H9 (cell line): ENCODE measurements at regions not wholly inside any gene's neighbourhood (a gene's known extent, or its start where the extent isn't known, plus 50 kb on each side); places are given as distances from the start of the nearest gene placed in this dataset.

Source experiments
- DNase-seq: peaks from one replicate; pipeline ENCODE4 v3.0.0-alpha.2; 2017
- H2AFZ ChIP-seq: one replicate; pipeline ENCODE4 v1.6.1; 2013; ENCODE audit warnings: mild to moderate bottlenecking, low read length, control low read depth, moderate library complexity
- H2AK5ac ChIP-seq: 2 replicates; pipeline ENCODE4 v1.6.1; 2013; ENCODE audit warnings: low read length, control low read depth, mixed read lengths; ENCODE audit not compliant: insufficient read length
- H2BK120ac ChIP-seq: one replicate; pipeline ENCODE4 v1.6.1; 2013; ENCODE audit warnings: low read depth, mild to moderate bottlenecking, low read length, control low read depth, inconsistent platforms; ENCODE audit not compliant: poor library complexity, severe bottlenecking
- H2BK12ac ChIP-seq: 2 replicates; pipeline ENCODE4 v1.6.1; 2013; ENCODE audit warnings: low read length, control low read depth, mixed read lengths, low read depth; ENCODE audit not compliant: insufficient read length
- H2BK15ac ChIP-seq: 2 replicates; pipeline ENCODE4 v1.6.1; 2013; ENCODE audit warnings: low read depth, low read length, control low read depth
- H2BK20ac ChIP-seq: one replicate; pipeline ENCODE4 v1.6.1; 2013; ENCODE audit warnings: low read depth, mild to moderate bottlenecking, low read length, control low read depth, inconsistent platforms; ENCODE audit not compliant: poor library complexity, severe bottlenecking
- H2BK5ac ChIP-seq: 2 replicates; pipeline ENCODE4 v1.6.1; 2013; ENCODE audit warnings: low read length, control low read depth, mixed read lengths; ENCODE audit not compliant: insufficient read length
- H3K14ac ChIP-seq: 2 replicates; pipeline ENCODE4 v1.6.1; 2013; ENCODE audit warnings: low read length, control low read depth; ENCODE audit not compliant: insufficient read depth
- H3K18ac ChIP-seq: 2 replicates; pipeline ENCODE4 v1.6.1; 2013; ENCODE audit warnings: low read depth, mild to moderate bottlenecking, mixed read lengths, low read length, control low read depth; ENCODE audit not compliant: insufficient read length
- H3K23ac ChIP-seq: 2 replicates; pipeline ENCODE4 v1.6.1; 2013; ENCODE audit warnings: low read length, control low read depth, mixed read lengths, low read depth; ENCODE audit not compliant: insufficient read length
- H3K23me2 ChIP-seq: 2 replicates; pipeline ENCODE4 v1.6.1; 2013; ENCODE audit warnings: low read depth, mild to moderate bottlenecking, mixed read lengths, low read length, control low read depth; ENCODE audit not compliant: insufficient read length, poor library complexity, severe bottlenecking
- H3K27ac ChIP-seq: 2 replicates; pipeline ENCODE4 v1.5.1; 2013; ENCODE audit warnings: low read length, control low read depth, mixed read lengths, low read depth; ENCODE audit not compliant: insufficient read length
- H3K27me3 ChIP-seq: 2 replicates; pipeline ENCODE4 v1.6.1; 2013; ENCODE audit warnings: low read length, control low read depth, inconsistent platforms; ENCODE audit not compliant: insufficient read depth
- H3K4ac ChIP-seq: 2 replicates; pipeline ENCODE4 v1.6.1; 2013; ENCODE audit warnings: low read depth, mild to moderate bottlenecking, control low read depth, inconsistent platforms, low read length, moderate library complexity
- H3K4me1 ChIP-seq: 2 replicates; pipeline ENCODE4 v1.6.1; 2013; ENCODE audit warnings: low read length, control low read depth, inconsistent platforms; ENCODE audit not compliant: insufficient read depth
- H3K4me2 ChIP-seq: 2 replicates; pipeline ENCODE4 v1.6.1; 2013; ENCODE audit warnings: low read length, control low read depth, mixed read lengths; ENCODE audit not compliant: insufficient read length, insufficient read depth
- H3K56ac ChIP-seq: 2 replicates; pipeline ENCODE4 v1.6.1; 2013; ENCODE audit warnings: low read depth, mild to moderate bottlenecking, mixed read lengths, low read length, control low read depth; ENCODE audit not compliant: insufficient read length
- H3K79me1 ChIP-seq: 2 replicates; pipeline ENCODE4 v1.6.1; 2013; ENCODE audit warnings: low read depth, mild to moderate bottlenecking, moderate library complexity, low read length, control low read depth, inconsistent platforms; ENCODE audit not compliant: insufficient read depth, poor library complexity, severe bottlenecking
- H3K79me2 ChIP-seq: 2 replicates; pipeline ENCODE4 v1.6.1; 2013; ENCODE audit warnings: low read length, control low read depth, inconsistent platforms; ENCODE audit not compliant: insufficient read depth
- H3K9ac ChIP-seq: 2 replicates; pipeline ENCODE4 v1.6.1; 2013; ENCODE audit warnings: low read length, control low read depth, mixed read lengths; ENCODE audit not compliant: insufficient read length; ENCODE audit errors: extremely low read depth
- H3K9me3 ChIP-seq: one replicate; pipeline ENCODE4 v1.6.1; 2013; ENCODE audit warnings: low read depth, low read length, inconsistent platforms; ENCODE audit not compliant: control insufficient read depth
- H3T11ph ChIP-seq: one replicate; pipeline ENCODE4 v1.6.1; 2013; ENCODE audit warnings: mild to moderate bottlenecking, low read length, control low read depth, inconsistent platforms
- H4K20me1 ChIP-seq: one replicate; pipeline ENCODE4 v1.6.1; 2013; ENCODE audit not compliant: control insufficient read depth, insufficient read length, insufficient read depth
- H4K5ac ChIP-seq: 2 replicates; pipeline ENCODE4 v1.6.1; 2013; ENCODE audit warnings: low read depth, mild to moderate bottlenecking, mixed read lengths, low read length, control low read depth; ENCODE audit not compliant: insufficient read length
- H4K8ac ChIP-seq: replicated peaks from 2 replicates; pipeline ENCODE4 v1.6.1; 2013; ENCODE audit warnings: low read length, control low read depth, mixed read lengths, low read depth; ENCODE audit not compliant: insufficient read length
- H4K91ac ChIP-seq: 2 replicates; pipeline ENCODE4 v1.6.1; 2013; ENCODE audit warnings: low read depth, mild to moderate bottlenecking, moderate library complexity, mixed read lengths, low read length, control low read depth; ENCODE audit not compliant: insufficient read length
- H3K27ac Mint-ChIP-seq, 3 experiments: 2 replicates in 2 of 3; 3 replicates in 1 of 3; pipeline ENCODE4 v1.8.0; 2020 to 2021; ENCODE audit warnings: mixed read lengths in 3 of 3, mild to moderate bottlenecking in 1 of 3, moderate library complexity in 1 of 3
- H3K27me3 Mint-ChIP-seq: 2 replicates; pipeline ENCODE4 v1.8.0; 2021; ENCODE audit warnings: low read depth, mild to moderate bottlenecking, moderate library complexity, mixed read lengths
- H3K36me3 Mint-ChIP-seq, 3 experiments: 2 replicates in 2 of 3; 3 replicates in 1 of 3; pipeline ENCODE4 v1.8.0; 2020 to 2021; ENCODE audit warnings: low read depth in 3 of 3, mixed read lengths in 3 of 3; ENCODE audit not compliant: insufficient read depth in 1 of 3
- H3K4me1 Mint-ChIP-seq, 2 experiments: 2 replicates each; pipeline ENCODE4 v1.8.0; 2020; ENCODE audit warnings: mixed read lengths in 2 of 2
- H3K4me3 Mint-ChIP-seq, 2 experiments: 2 replicates in 1 of 2; 3 replicates in 1 of 2; pipeline ENCODE4 v1.8.0; 2020 to 2021; ENCODE audit warnings: mild to moderate bottlenecking in 2 of 2, mixed read lengths in 2 of 2, moderate library complexity in 1 of 2
- H3K9me3 Mint-ChIP-seq, 2 experiments: 2 replicates in 1 of 2; 3 replicates in 1 of 2; pipeline ENCODE4 v1.8.0; 2020; ENCODE audit warnings: mild to moderate bottlenecking in 2 of 2, mixed read lengths in 2 of 2, moderate library complexity in 1 of 2
- WGBS: extraction: QIAGEN DNeasy Blood & Tissue Kit; methylation state at CpG from one replicate; pipeline ENCODE4 v1.1.7; 2013; ENCODE audit warnings: missing lambda C conversion rate, low lambda C conversion rate, mixed read lengths; ENCODE audit not compliant: insufficient read length; ENCODE audit errors: extremely low coverage; 5-methylcytosine and 5-hydroxymethylcytosine counted together
- TF ChIP-seq, protein P1 (sequence below): fragments of 200-600 bp; sonication (generic); conservative IDR thresholded peaks from 3 replicates; pipeline ENCODE4 v1.8.0; 2021; ENCODE audit warnings: antibody characterized with exemption, mild to moderate bottlenecking

DNA sequence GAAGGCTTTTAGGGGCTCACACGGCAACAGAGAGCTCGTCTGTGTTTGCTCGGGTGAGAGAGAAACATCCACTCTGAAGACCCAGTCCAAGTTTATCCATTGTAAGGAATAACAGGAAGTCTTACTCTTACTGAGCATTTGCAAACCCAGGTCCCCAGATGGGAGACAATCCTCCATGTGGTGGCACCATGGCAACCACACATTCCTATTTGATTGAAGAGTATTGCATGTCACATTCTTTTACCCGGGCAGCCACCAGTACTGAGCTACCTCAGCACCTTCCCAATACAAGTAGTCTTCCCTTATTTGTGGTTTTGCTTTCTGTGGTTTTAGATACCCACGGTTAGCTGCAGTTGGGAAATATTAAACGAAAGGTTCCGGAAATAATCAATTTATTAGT, 302.9 kb upstream of the RASGRP1 start:
- no peak overlapping the region for H3K23ac ChIP-seq
- H2BK20ac ChIP-seq: no peak overlapping the region
- no peaks in the 10 kb centered on the region for H3K23me2 ChIP-seq
- H3K9me3 Mint-ChIP-seq: peaks cover 14 to 19% of the 10 kb centered on the region in 2 experiments; a peak in 4 of 5 replicates
- no peak overlapping the region for H4K5ac ChIP-seq
- H2BK12ac ChIP-seq: no peak overlapping the region
- no peaks in the 10 kb centered on the region for H3K9me3 ChIP-seq
- H4K91ac ChIP-seq: no peak overlapping the region
- no peak overlapping the region for H3K18ac ChIP-seq
- WGBS: no CpG with 5 or more reads among the region's 7 CpGs
- H3T11ph ChIP-seq: no peak overlapping the region
- no peaks in the 10 kb centered on the region for H3K79me2 ChIP-seq
- no peak overlapping the region for H2BK5ac ChIP-seq
- H3K27ac ChIP-seq: no peak overlapping the region
- H3K4me1 ChIP-seq: no peaks in the 10 kb centered on the region
- peaks cover 2% of the 10 kb centered on the region; the same call in 1 of the 2 replicates for H3K27me3 ChIP-seq
- H2AK5ac ChIP-seq: no peak overlapping the region
- H2BK15ac ChIP-seq: no peak overlapping the region
- H3K14ac ChIP-seq: no peak overlapping the region
- no peak overlapping the region for H3K4me2 ChIP-seq
- TF ChIP-seq, protein P1, sequence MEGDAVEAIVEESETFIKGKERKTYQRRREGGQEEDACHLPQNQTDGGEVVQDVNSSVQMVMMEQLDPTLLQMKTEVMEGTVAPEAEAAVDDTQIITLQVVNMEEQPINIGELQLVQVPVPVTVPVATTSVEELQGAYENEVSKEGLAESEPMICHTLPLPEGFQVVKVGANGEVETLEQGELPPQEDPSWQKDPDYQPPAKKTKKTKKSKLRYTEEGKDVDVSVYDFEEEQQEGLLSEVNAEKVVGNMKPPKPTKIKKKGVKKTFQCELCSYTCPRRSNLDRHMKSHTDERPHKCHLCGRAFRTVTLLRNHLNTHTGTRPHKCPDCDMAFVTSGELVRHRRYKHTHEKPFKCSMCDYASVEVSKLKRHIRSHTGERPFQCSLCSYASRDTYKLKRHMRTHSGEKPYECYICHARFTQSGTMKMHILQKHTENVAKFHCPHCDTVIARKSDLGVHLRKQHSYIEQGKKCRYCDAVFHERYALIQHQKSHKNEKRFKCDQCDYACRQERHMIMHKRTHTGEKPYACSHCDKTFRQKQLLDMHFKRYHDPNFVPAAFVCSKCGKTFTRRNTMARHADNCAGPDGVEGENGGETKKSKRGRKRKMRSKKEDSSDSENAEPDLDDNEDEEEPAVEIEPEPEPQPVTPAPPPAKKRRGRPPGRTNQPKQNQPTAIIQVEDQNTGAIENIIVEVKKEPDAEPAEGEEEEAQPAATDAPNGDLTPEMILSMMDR: no peak
- no peak overlapping the region for H2BK120ac ChIP-seq
- H3K56ac ChIP-seq: no peak overlapping the region
- peaks cover 0 to 15% (median 1%) of the 10 kb centered on the region in 3 experiments; a peak in 5 of 7 replicates for H3K36me3 Mint-ChIP-seq
- no peak overlapping the region for H3K4ac ChIP-seq
- no peak overlapping the region for H3K9ac ChIP-seq
- no peak overlapping the region for H3K27ac Mint-ChIP-seq
- no peak overlapping the region for H4K8ac ChIP-seq
- peaks cover 4 to 6% of the 10 kb centered on the region in 2 experiments; a peak in 2 of 4 replicates for H3K4me1 Mint-ChIP-seq
- H3K27me3 Mint-ChIP-seq: peaks cover 2% of the 10 kb centered on the region; the same call in 1 of the 2 replicates
- DNase-seq: no peak
- H2AFZ ChIP-seq: no peak overlapping the region
- H4K20me1 ChIP-seq: no peaks in the 10 kb centered on the region
- H3K79me1 ChIP-seq: no peaks in the 10 kb centered on the region
- H3K4me3 Mint-ChIP-seq: no peak overlapping the region
